OCI-LY7 (cell line): ENCODE measurements at regions not wholly inside any gene's neighbourhood (a gene's known extent, or its start where the extent isn't known, plus 50 kb on each side); places are given as distances from the start of the nearest gene placed in this dataset.

Experiments
- BruUV-seq: library from RNA; stranded (reverse); fragments of 400-500 nt; replicated peaks from 2 replicates; lab custom pipeline; 2021; lab: Mats Ljungman, UMichigan
- CTCF ChIA-PET: fragments of 300-600 bp; sonication (Branson Sonifier 250); formaldehyde crosslinking; loops from one replicate; lab custom pipeline; 2022; ENCODE audit warnings: antibody characterized with exemption; ENCODE audit not compliant: unreplicated experiment; lab: Charles Lee
- POLR2A ChIA-PET: fragments of 300-600 bp; sonication (Branson Sonifier 250); formaldehyde crosslinking; loops from one replicate; lab custom pipeline; 2022; ENCODE audit warnings: antibody characterized with exemption; lab: Charles Lee
- DNase-seq: peaks from one replicate; pipeline ENCODE4 v3.0.0-alpha.2; 2015; ENCODE audit warnings: low spot score
- H2AFZ ChIP-seq: fragments of 200-600 bp; sonication (generic), shearing (Covaris generic); 2 replicates; pipeline ENCODE4 v1.6.1; 2014; ENCODE audit warnings: mild to moderate bottlenecking, antibody characterized with exemption, low read length, moderate library complexity
- H3K27ac ChIP-seq: fragments of 200-600 bp; sonication (generic); 2 replicates; pipeline ENCODE4 v1.5.1; 2014; ENCODE audit warnings: mixed run types, low read depth, mild to moderate bottlenecking, moderate library complexity, low read length, inconsistent platforms; ENCODE audit not compliant: poor library complexity, severe bottlenecking
- H3K36me3 ChIP-seq: fragments of 200-600 bp; sonication (generic); 2 replicates; pipeline ENCODE4 v1.6.1; 2014; ENCODE audit warnings: mild to moderate bottlenecking, antibody characterized with exemption, low read length, moderate library complexity, mixed read lengths; ENCODE audit not compliant: insufficient read depth
- H3K4me1 ChIP-seq: fragments of 200-600 bp; sonication (generic); 2 replicates; pipeline ENCODE4 v1.5.1; 2014; ENCODE audit warnings: mild to moderate bottlenecking, low read length; ENCODE audit not compliant: insufficient read depth, poor library complexity, severe bottlenecking
- H3K4me2 ChIP-seq: fragments of 200-600 bp; sonication (generic); 2 replicates; pipeline ENCODE4 v1.6.1; 2014; ENCODE audit warnings: mild to moderate bottlenecking, low read length
- H3K4me3 ChIP-seq: fragments of 200-600 bp; sonication (generic); 2 replicates; pipeline ENCODE4 v1.5.1; 2014; ENCODE audit warnings: mild to moderate bottlenecking, low read depth, low read length; ENCODE audit not compliant: poor library complexity, severe bottlenecking
- H3K79me2 ChIP-seq: fragments of 200-600 bp; sonication (generic); 2 replicates; pipeline ENCODE4 v1.6.1; 2016; ENCODE audit warnings: low read depth, mild to moderate bottlenecking, low read length, moderate library complexity, mixed read lengths; ENCODE audit not compliant: insufficient read depth
- H3K9me2 ChIP-seq: fragments of 200-600 bp; sonication (generic); 2 replicates; pipeline ENCODE4 v1.6.1; 2016; ENCODE audit warnings: mild to moderate bottlenecking, low read length, mixed read lengths; ENCODE audit not compliant: insufficient read depth
- H3K9me3 ChIP-seq: fragments of 200-600 bp; sonication (generic); 2 replicates; pipeline ENCODE4 v1.6.1; 2014; ENCODE audit warnings: mild to moderate bottlenecking, mixed run types, low read length, mixed read lengths
- H4K20me1 ChIP-seq: fragments of 200-600 bp; sonication (generic); 2 replicates; pipeline ENCODE4 v1.6.1; 2014; ENCODE audit warnings: mild to moderate bottlenecking, antibody characterized with exemption, low read length, moderate library complexity, mixed read lengths; ENCODE audit not compliant: insufficient read depth
- CTCF ChIP-seq: fragments of 200-600 bp; sonication (generic); conservative IDR thresholded peaks from 2 replicates; pipeline ENCODE4 v1.5.1; 2014; ENCODE audit warnings: mild to moderate bottlenecking, antibody characterized with exemption, low read length, moderate library complexity, mixed read lengths
- EZH2phosphoT487 ChIP-seq: fragments of 200-600 bp; sonication (generic); IDR thresholded peaks from 2 replicates; pipeline ENCODE4 v1.6.1; 2018; ENCODE audit warnings: low read depth, borderline replicate concordance, mild to moderate bottlenecking, mixed run types, antibody characterized with exemption, low read length, moderate library complexity, mixed read lengths
- intact Hi-C: fragments of 100-400 bp; cut with micrococcal nuclease; formaldehyde crosslinking; loops from one replicate; pipeline ENCODE4 v1.10.0; 2022; ENCODE audit not compliant: unreplicated experiment

GRCh38 chr2:180715044-180715443, 265.4 kb upstream of the UBE2E3 start:
- no peak overlapping the region for H3K27ac ChIP-seq
- no peaks in the 10 kb centered on the region for H3K36me3 ChIP-seq
- H3K4me1 ChIP-seq, result no peaks in the 10 kb centered on the region
- ChIA-PET POLR2A (interaction anchor here (0.8 to 1.2 kb wide), 3 partner anchors 10 to 22 kb away, joined by 3 to 4 read pairs (median 3); no protein-coding TSS in a partner anchor), CTCF (no interaction called here)
- no peak overlapping the region for H3K4me3 ChIP-seq
- intact Hi-C loops, result no loop called here
- H3K9me3 ChIP-seq, result no peaks in the 10 kb centered on the region
- H3K79me2 ChIP-seq, result no peaks in the 10 kb centered on the region
- H2AFZ ChIP-seq, result no peak overlapping the region
- no TSS peak for BruUV-seq
- no peaks in the 10 kb centered on the region for H3K9me2 ChIP-seq
- no peaks in the 10 kb centered on the region for H4K20me1 ChIP-seq
- no peak overlapping the region for H3K4me2 ChIP-seq
- no peak for DNase-seq
- TF ChIP-seq EZH2phosphoT487 (no peak), CTCF (no peak)

GRCh38 chr2:180709392-180710145, 270.8 kb upstream of the UBE2E3 start:
- ChIA-PET CTCF (no interaction called here), POLR2A (interaction anchor here (0.6 to 1.5 kb wide), 2 partner anchors 53 to 275 kb away, joined by 3 to 4 read pairs; no protein-coding TSS in a partner anchor)
- H3K4me1 ChIP-seq, result no peaks in the 10 kb centered on the region
- intact Hi-C loops, result no loop called here
- no peaks in the 10 kb centered on the region for H3K9me2 ChIP-seq
- H3K36me3 ChIP-seq, result no peaks in the 10 kb centered on the region
- no peak overlapping the region for H2AFZ ChIP-seq
- BruUV-seq, result no TSS peak
- no peaks in the 10 kb centered on the region for H4K20me1 ChIP-seq
- no peak for TF ChIP-seq CTCF
- no peak for TF ChIP-seq EZH2phosphoT487
- H3K4me3 ChIP-seq, result no peak overlapping the region
- no peaks in the 10 kb centered on the region for H3K9me3 ChIP-seq
- DNase-seq, result no peak
- H3K79me2 ChIP-seq, result no peaks in the 10 kb centered on the region
- H3K4me2 ChIP-seq, result no peak overlapping the region
- no peak overlapping the region for H3K27ac ChIP-seq

- POLR2A ChIA-PET, result interaction anchor here (0.6 kb wide), 1 partner anchor 650 kb away, joined by 3 read pairs; no protein-coding TSS in a partner anchor
- H3K36me3 ChIP-seq, result no peaks in the 10 kb centered on the region
- no peaks in the 10 kb centered on the region for H3K9me3 ChIP-seq
- no peak overlapping the region for H3K27ac ChIP-seq
- intact Hi-C loops, result no loop called here
- TF ChIP-seq CTCF (no peak), EZH2phosphoT487 (no peak)
- H3K4me1 ChIP-seq, result no peaks in the 10 kb centered on the region
- CTCF ChIA-PET, result no interaction called here
- no peaks in the 10 kb centered on the region for H3K79me2 ChIP-seq
- no peak overlapping the region for H3K4me3 ChIP-seq
- no peaks in the 10 kb centered on the region for H3K9me2 ChIP-seq
- H3K4me2 ChIP-seq, result no peak overlapping the region
- H2AFZ ChIP-seq, result no peak overlapping the region
- H4K20me1 ChIP-seq, result no peaks in the 10 kb centered on the region
- DNase-seq, result no peak
- BruUV-seq, result no TSS peak
These were observed 272.6 kb upstream of the UBE2E3 start for GRCh38 chr2:180707884-180708205.
